Subcutaneous abdominal adipose tissue (tissue), 5 donors: ENCODE measurements at regions not wholly inside any gene's neighbourhood (a gene's known extent, or its start where the extent isn't known, plus 50 kb on each side); places are given as distances from the start of the nearest gene placed in this dataset.

Experiments used
- H3K27ac ChIP-seq: one replicate; pipeline ENCODE4 v1.7.0; 2013; ENCODE audit warnings: low read depth, mild to moderate bottlenecking, inconsistent platforms, low read length, moderate library complexity
- H3K27me3 ChIP-seq, 5 donors: one replicate each; pipeline ENCODE4 v1.7.0; 2013; ENCODE audit warnings: low read length in 5 of 5, inconsistent platforms in 1 of 5; ENCODE audit not compliant: control insufficient read depth in 5 of 5, insufficient read depth in 4 of 5
- H3K36me3 ChIP-seq, 5 donors: one replicate each; pipeline ENCODE4 v1.7.0; 2013; ENCODE audit warnings: low read length in 5 of 5; ENCODE audit not compliant: control insufficient read depth in 5 of 5, insufficient read depth in 5 of 5
- H3K4me1 ChIP-seq, 5 donors: one replicate each; pipeline ENCODE4 v1.7.0; 2013; ENCODE audit warnings: low read length in 5 of 5, mild to moderate bottlenecking in 3 of 5, moderate library complexity in 1 of 5; ENCODE audit not compliant: control insufficient read depth in 5 of 5, insufficient read depth in 5 of 5
- H3K4me3 ChIP-seq, 5 donors: one replicate each; pipeline ENCODE4 v1.7.0; 2013; ENCODE audit warnings: low read length in 5 of 5, low read depth in 1 of 5
- H3K9ac ChIP-seq, 5 donors: one replicate each; pipeline ENCODE4 v1.7.0; 2013; ENCODE audit warnings: low read length in 5 of 5, mild to moderate bottlenecking in 4 of 5, moderate library complexity in 3 of 5
- H3K9me3 ChIP-seq, 5 donors: one replicate each; pipeline ENCODE4 v1.7.0; 2013; ENCODE audit warnings: low read length in 5 of 5; ENCODE audit not compliant: control insufficient read depth in 5 of 5
- donor health status: healthy.
- donor health status: healthy.
- donor health status: healthy.
- donor health status: healthy.
- donor health status: healthy.

DNA sequence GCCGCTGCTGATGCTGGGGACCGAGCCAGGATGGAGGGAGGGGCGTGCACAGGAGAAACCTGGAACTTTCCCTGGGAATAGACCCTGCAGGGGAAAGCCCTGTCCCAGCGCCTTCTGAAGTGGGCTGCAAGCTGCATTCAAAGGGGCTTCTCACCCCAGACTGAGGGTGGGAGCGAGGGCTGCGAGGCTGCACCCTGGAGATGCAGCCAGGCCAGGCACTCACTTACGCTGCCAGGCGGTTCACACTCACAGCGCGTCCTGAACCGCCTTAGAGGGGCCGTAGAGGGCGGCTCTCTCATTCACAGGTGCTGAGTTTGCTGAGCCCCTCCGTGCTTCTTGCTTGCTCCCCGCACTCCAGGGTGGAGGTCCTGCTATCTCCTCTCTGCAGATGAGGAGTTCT lies 208.5 kb upstream of the C14orf180 start:
- Histone ChIP-seq H3K27me3 (peaks cover 7 to 25% (median 18%) of the 10 kb centered on the region in 5 donors), H3K27ac (no peak overlapping the region), H3K4me1 (peaks cover 0 to 5% (median 0%) of the 10 kb centered on the region in 5 donors), H3K9ac (no peak overlapping the region), H3K9me3 (peaks cover 0 to 13% (median 3%) of the 10 kb centered on the region in 5 donors), H3K36me3 (no peaks in the 10 kb centered on the region), H3K4me3 (no peak overlapping the region)

DNA sequence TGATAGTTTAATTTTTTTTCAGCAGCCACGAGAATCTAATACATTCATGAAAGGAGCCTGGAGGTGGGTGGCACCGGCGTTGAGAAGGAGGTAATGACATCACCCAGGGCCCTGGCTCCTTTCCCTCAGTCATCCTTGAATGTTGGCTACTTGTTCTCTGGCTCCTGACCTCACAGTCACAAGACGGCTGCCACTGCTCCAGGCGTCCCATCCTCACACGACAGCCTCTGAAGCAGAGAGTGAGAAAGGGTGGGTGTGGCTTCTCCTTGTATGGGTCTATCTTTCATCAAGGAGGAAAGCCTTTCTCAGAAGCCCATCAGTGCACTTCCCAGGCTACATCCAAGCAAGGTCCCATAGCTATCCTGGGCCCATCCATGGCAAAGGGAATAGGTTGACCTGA lies 207.6 kb upstream of the C14orf180 start:
- Histone ChIP-seq H3K9ac (no peak overlapping the region), H3K27me3 (peaks cover 7 to 25% (median 18%) of the 10 kb centered on the region in 5 donors), H3K27ac (no peak overlapping the region), H3K9me3 (peaks cover 0 to 13% (median 3%) of the 10 kb centered on the region in 5 donors), H3K4me3 (no peak overlapping the region), H3K36me3 (no peaks in the 10 kb centered on the region), H3K4me1 (peaks cover 0 to 14% (median 6%) of the 10 kb centered on the region in 5 donors)

GRCh38 chr14:104372390-104373054 lies 207.0 kb upstream of the C14orf180 start:
- peaks cover 0 to 14% (median 6%) of the 10 kb centered on the region in 5 donors for H3K4me1 ChIP-seq

GRCh38 chr14:104373055-104373854 lies 206.3 kb upstream of the C14orf180 start:
- peaks cover 12 to 24% (median 14%) of the 10 kb centered on the region in 5 donors for H3K27me3 ChIP-seq
- H3K4me1 ChIP-seq, result peaks cover 0 to 14% (median 6%) of the 10 kb centered on the region in 5 donors
- H3K4me3 ChIP-seq, result no peak overlapping the region
- H3K27ac ChIP-seq, result no peak overlapping the region
- H3K9me3 ChIP-seq, result peaks cover 0 to 13% (median 3%) of the 10 kb centered on the region in 5 donors
- H3K9ac ChIP-seq, result no peak overlapping the region
- H3K36me3 ChIP-seq, result no peaks in the 10 kb centered on the region

More at GRCh38 chr14:104372390-104373054, 207.0 kb upstream of the C14orf180 start:
- Histone ChIP-seq H3K9me3 (peaks cover 0 to 13% (median 3%) of the 10 kb centered on the region in 5 donors), H3K4me3 (no peak overlapping the region), H3K36me3 (no peaks in the 10 kb centered on the region), H3K9ac (no peak overlapping the region), H3K27me3 (peaks cover 8 to 27% (median 18%) of the 10 kb centered on the region in 5 donors), H3K27ac (no peak overlapping the region)

DNA sequence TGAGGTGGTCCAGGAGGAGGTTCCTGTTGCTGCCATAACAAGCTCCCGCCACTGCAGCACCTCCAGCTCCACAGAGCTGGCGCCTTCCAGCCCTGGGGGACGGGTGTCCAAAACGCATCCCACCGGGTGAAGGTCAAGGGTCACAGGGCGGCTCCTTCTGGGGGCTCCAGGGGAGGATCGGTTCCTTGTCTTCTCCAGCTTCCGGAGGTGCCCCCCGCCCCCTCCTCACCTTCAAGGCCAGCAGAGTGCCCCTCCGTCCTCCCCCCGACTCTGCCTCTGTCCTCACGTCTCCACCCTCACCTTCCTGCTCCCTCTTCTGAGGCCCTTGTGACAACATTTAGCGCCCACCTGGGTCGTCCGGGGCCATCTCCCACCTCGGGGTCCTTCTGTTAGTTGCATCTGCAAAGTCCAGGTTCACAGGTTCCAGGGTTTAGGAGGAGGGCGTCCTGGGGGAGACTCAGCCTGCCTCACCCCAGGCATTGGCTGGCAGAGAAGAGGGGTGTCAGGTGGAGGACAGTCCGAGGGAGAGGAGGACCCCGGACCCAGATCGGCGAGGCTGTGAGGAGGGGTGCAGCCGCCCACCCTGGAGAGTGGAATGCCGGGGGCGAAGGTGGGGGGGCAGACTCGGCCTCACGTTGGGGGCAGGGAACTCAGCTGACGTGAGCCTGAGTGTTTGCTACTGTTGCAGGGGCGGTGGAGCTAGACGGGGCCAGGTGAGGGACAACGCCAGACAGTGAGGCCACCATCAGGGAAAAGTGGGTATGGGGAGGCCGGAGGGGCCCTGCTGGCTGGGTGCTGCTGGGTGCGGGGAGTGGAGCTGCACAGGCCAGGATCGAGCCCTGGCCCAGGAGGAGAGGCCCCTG lies 205.5 kb upstream of the C14orf180 start:
- Histone ChIP-seq H3K4me3 (no peak overlapping the region), H3K9me3 (peaks cover 0 to 13% (median 5%) of the 10 kb centered on the region in 5 donors), H3K27ac (no peak overlapping the region), H3K27me3 (peaks cover 5 to 17% (median 14%) of the 10 kb centered on the region in 5 donors), H3K9ac (no peak overlapping the region), H3K4me1 (peaks cover 0 to 14% (median 6%) of the 10 kb centered on the region in 5 donors), H3K36me3 (no peaks in the 10 kb centered on the region)

- Histone ChIP-seq H3K27me3 (peaks cover 3 to 15% (median 12%) of the 10 kb centered on the region in 5 donors), H3K4me3 (no peak overlapping the region), H3K9ac (no peak overlapping the region), H3K9me3 (peaks cover 0 to 13% (median 11%) of the 10 kb centered on the region in 5 donors), H3K27ac (no peak overlapping the region), H3K36me3 (no peaks in the 10 kb centered on the region), H3K4me1 (peaks cover 0 to 14% (median 6%) of the 10 kb centered on the region in 5 donors)
Observed at GRCh38 chr14:104374718-104375080, 204.9 kb upstream of the C14orf180 start.

DNA sequence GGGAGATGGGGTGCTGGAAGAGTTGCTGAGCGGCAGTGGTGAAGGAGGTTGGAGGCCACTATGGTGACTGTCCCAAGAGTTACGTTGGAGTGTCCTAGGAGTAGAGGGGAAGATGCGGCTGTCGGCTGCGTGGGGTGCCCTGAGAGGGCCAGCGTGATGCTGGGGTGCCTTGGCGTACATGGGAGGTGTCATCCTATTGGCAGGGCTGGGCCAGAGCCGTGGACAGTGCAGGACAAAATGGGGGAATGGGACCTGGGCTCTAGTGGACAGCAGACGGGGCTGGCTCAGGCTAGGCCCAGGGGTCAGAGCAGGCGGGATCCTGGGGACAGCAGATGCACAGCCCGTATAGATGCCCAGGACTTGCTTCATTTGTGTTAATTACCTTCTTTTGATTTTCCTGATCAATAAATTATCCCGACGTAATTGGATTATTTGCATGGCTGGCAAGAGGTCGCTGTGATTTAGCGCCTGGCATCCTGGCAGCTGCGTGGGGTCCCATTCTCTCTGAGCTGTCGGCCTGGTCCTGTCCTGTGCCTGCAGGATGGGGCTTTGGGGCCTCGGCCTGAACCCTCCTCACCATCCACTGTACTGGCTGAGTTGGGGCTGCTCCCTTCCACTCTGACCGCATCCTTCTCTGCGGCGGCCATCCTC lies 203.9 kb upstream of the C14orf180 start:
- H3K4me3 ChIP-seq, result no peak overlapping the region
- H3K9ac ChIP-seq, result no peak overlapping the region
- peaks cover 0 to 12% (median 6%) of the 10 kb centered on the region in 5 donors for H3K4me1 ChIP-seq
- peaks cover under 1 to 21% (median 18%) of the 10 kb centered on the region in 5 donors for H3K9me3 ChIP-seq
- peaks cover 3 to 15% (median 8%) of the 10 kb centered on the region in 5 donors for H3K27me3 ChIP-seq
- H3K27ac ChIP-seq, result no peak overlapping the region
- H3K36me3 ChIP-seq, result no peaks in the 10 kb centered on the region

- no peak overlapping the region for H3K27ac ChIP-seq
- H3K27me3 ChIP-seq, result peaks cover 0 to 13% (median 8%) of the 10 kb centered on the region in 5 donors
Observed at GRCh38 chr14:104376202-104377140, 203.1 kb upstream of the C14orf180 start.

More at GRCh38 chr14:104376202-104377140, 203.1 kb upstream of the C14orf180 start:
- H3K4me1 ChIP-seq, result peaks cover 0 to 12% (median 6%) of the 10 kb centered on the region in 5 donors
- H3K9me3 ChIP-seq, result peaks cover 5 to 28% (median 20%) of the 10 kb centered on the region in 5 donors
- H3K4me3 ChIP-seq, result no peak overlapping the region
- no peaks in the 10 kb centered on the region for H3K36me3 ChIP-seq
- H3K9ac ChIP-seq, result no peak overlapping the region
